Karpas-422 (cell line): ENCODE measurements at regions not wholly inside any gene's neighbourhood (a gene's known extent, or its start where the extent isn't known, plus 50 kb on each side); places are given as distances from the start of the nearest gene placed in this dataset.
"Not testable (repeated sequence)": the region's sequence is repeated elsewhere in the genome, so short reads cannot be mapped to it uniquely, and the experiment has no call there.

Experiments used
- DNase-seq: peaks from one replicate; pipeline ENCODE4 v3.0.0-alpha.2; 2015
- H2AFZ ChIP-seq: fragments of 200-600 bp; sonication (generic); 2 replicates; pipeline ENCODE4 v1.6.1; 2014; ENCODE audit warnings: antibody characterized with exemption, low read length, mixed read lengths
- H3K27ac ChIP-seq: fragments of 200-600 bp; sonication (generic); 2 replicates; pipeline ENCODE4 v1.5.1; 2014; ENCODE audit warnings: mild to moderate bottlenecking, low read length, moderate library complexity
- H3K27me3 ChIP-seq: fragments of 200-600 bp; sonication (generic); 2 replicates; pipeline ENCODE4 v1.6.1; 2014; ENCODE audit warnings: low read length, mixed read lengths
- H3K36me3 ChIP-seq: fragments of 200-600 bp; sonication (generic); 2 replicates; pipeline ENCODE4 v1.6.1; 2014; ENCODE audit warnings: low read length, mixed read lengths; ENCODE audit not compliant: insufficient read depth
- H3K4me1 ChIP-seq: fragments of 200-600 bp; sonication (generic); 2 replicates; pipeline ENCODE4 v1.6.1; 2014; ENCODE audit warnings: mild to moderate bottlenecking, low read length, mixed read lengths
- H3K4me2 ChIP-seq: fragments of 200-600 bp; sonication (generic); 2 replicates; pipeline ENCODE4 v1.6.1; 2014; ENCODE audit warnings: low read length, low read depth, mild to moderate bottlenecking; ENCODE audit not compliant: poor library complexity, severe bottlenecking
- H3K4me3 ChIP-seq: fragments of 200-600 bp; sonication (generic); 2 replicates; pipeline ENCODE4 v1.5.1; 2014; ENCODE audit warnings: mild to moderate bottlenecking, antibody characterized with exemption, low read length, mixed read lengths
- H3K79me2 ChIP-seq: fragments of 200-600 bp; sonication (generic); 2 replicates; pipeline ENCODE4 v1.6.1; 2014; ENCODE audit warnings: mild to moderate bottlenecking, low read length, mixed read lengths
- H3K9ac ChIP-seq: fragments of 200-600 bp; sonication (generic); 2 replicates; pipeline ENCODE4 v1.6.0; 2014; ENCODE audit warnings: low read length
- H3K9me2 ChIP-seq: fragments of 200-600 bp; sonication (generic), shearing (Covaris generic); replicated peaks from 2 replicates; pipeline ENCODE4 v1.6.0; 2014; ENCODE audit warnings: mild to moderate bottlenecking, low read length, moderate library complexity; ENCODE audit not compliant: insufficient read depth
- H3K9me3 ChIP-seq: fragments of 300-700, 200-600 bp; sonication (generic); 2 replicates; pipeline ENCODE4 v1.6.1; 2014; ENCODE audit warnings: low read length, mixed read lengths
- H4K20me1 ChIP-seq: fragments of 200-600 bp; sonication (generic); 2 replicates; pipeline ENCODE4 v1.6.1; 2014; ENCODE audit warnings: mild to moderate bottlenecking, antibody characterized with exemption, low read length, low read depth; ENCODE audit not compliant: insufficient read depth

GRCh38 chr5:105877592-105877991, 1793.1 kb downstream of the EFNA5 start:
- Histone ChIP-seq H4K20me1 (no peaks in the 10 kb centered on the region), H3K4me1 (no peaks in the 10 kb centered on the region), H3K9ac (no peak overlapping the region), H3K27ac (no peak overlapping the region), H3K4me3 (no peak overlapping the region), H3K9me3 (peaks cover 10% of the 10 kb centered on the region; the same call in 1 of the 2 replicates), H3K9me2 (no peaks in the 10 kb centered on the region), H3K79me2 (no peaks in the 10 kb centered on the region), H3K36me3 (no peaks in the 10 kb centered on the region), H3K4me2 (no peak overlapping the region), H3K27me3 (no peaks in the 10 kb centered on the region), H2AFZ (no peak overlapping the region)
- no peak for DNase-seq

- peaks cover 11% of the 10 kb centered on the region for H3K9me3 ChIP-seq
- no peaks in the 10 kb centered on the region for H4K20me1 ChIP-seq
- H3K27ac ChIP-seq = no peak overlapping the region
- H3K79me2 ChIP-seq = no peaks in the 10 kb centered on the region
- H3K4me3 ChIP-seq = no peak overlapping the region
- DNase-seq = no peak
- H3K36me3 ChIP-seq = no peaks in the 10 kb centered on the region
- H3K9me2 ChIP-seq = no peaks in the 10 kb centered on the region
- no peak overlapping the region for H2AFZ ChIP-seq
- H3K4me2 ChIP-seq = no peak overlapping the region
- H3K9ac ChIP-seq = no peak overlapping the region
- no peaks in the 10 kb centered on the region for H3K27me3 ChIP-seq
- H3K4me1 ChIP-seq = no peaks in the 10 kb centered on the region
Observed at GRCh38 chr5:105874316-105874715, 1796.4 kb downstream of the EFNA5 start.

- Histone ChIP-seq H3K9me3 (peaks cover 19% of the 10 kb centered on the region), H4K20me1 (no peaks in the 10 kb centered on the region), H2AFZ (no peak overlapping the region), H3K9ac (no peak overlapping the region), H3K27me3 (no peaks in the 10 kb centered on the region), H3K4me3 (no peak overlapping the region), H3K9me2 (no peaks in the 10 kb centered on the region), H3K79me2 (no peaks in the 10 kb centered on the region), H3K4me1 (no peaks in the 10 kb centered on the region), H3K27ac (no peak overlapping the region), H3K36me3 (no peaks in the 10 kb centered on the region), H3K4me2 (no peak overlapping the region)
- DNase-seq = no peak
Observed at GRCh38 chr5:105872569-105873270, 1798.0 kb downstream of the EFNA5 start.

- H3K4me3 ChIP-seq = no peak overlapping the region
- no peaks in the 10 kb centered on the region for H4K20me1 ChIP-seq
- H3K9me3 ChIP-seq = peaks cover 19% of the 10 kb centered on the region
- H3K9me2 ChIP-seq = no peaks in the 10 kb centered on the region
- DNase-seq = no peak
- no peaks in the 10 kb centered on the region for H3K4me1 ChIP-seq
- H3K79me2 ChIP-seq = no peaks in the 10 kb centered on the region
- no peak overlapping the region for H3K4me2 ChIP-seq
- H3K27me3 ChIP-seq = no peaks in the 10 kb centered on the region
- no peak overlapping the region for H3K27ac ChIP-seq
- H2AFZ ChIP-seq = no peak overlapping the region
- H3K36me3 ChIP-seq = no peaks in the 10 kb centered on the region
- no peak overlapping the region for H3K9ac ChIP-seq
Observed at GRCh38 chr5:105868038-105868780, 1802.5 kb downstream of the EFNA5 start.

DNA sequence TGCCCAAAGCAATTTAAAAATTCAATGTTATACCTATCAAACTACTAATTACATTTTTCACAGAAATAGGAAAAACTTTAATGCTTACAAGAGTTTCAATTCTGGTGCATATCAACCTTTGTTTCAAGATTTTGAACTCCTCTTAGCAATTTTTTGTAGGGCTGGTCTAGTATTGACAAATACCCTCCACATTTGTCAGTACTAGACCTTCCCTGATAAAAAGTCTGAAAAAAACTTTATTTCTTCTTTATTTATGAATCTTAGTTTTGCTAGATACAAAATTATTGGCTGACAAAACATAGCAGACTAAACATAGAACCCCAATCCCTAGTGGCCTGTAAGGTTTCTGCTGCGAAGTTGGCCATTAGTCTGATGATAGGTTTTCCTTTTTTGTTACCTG, 1804.9 kb downstream of the EFNA5 start:
- Histone ChIP-seq H3K36me3 (no peaks in the 10 kb centered on the region), H3K4me3 (no peak overlapping the region), H3K79me2 (no peaks in the 10 kb centered on the region), H3K9me3 (peaks cover 19% of the 10 kb centered on the region), H3K9me2 (no peaks in the 10 kb centered on the region), H3K4me2 (no peak overlapping the region), H3K27me3 (no peaks in the 10 kb centered on the region), H3K9ac (no peak overlapping the region), H3K4me1 (no peaks in the 10 kb centered on the region), H3K27ac (no peak overlapping the region), H4K20me1 (no peaks in the 10 kb centered on the region), H2AFZ (no peak overlapping the region)
- no peak for DNase-seq

DNA sequence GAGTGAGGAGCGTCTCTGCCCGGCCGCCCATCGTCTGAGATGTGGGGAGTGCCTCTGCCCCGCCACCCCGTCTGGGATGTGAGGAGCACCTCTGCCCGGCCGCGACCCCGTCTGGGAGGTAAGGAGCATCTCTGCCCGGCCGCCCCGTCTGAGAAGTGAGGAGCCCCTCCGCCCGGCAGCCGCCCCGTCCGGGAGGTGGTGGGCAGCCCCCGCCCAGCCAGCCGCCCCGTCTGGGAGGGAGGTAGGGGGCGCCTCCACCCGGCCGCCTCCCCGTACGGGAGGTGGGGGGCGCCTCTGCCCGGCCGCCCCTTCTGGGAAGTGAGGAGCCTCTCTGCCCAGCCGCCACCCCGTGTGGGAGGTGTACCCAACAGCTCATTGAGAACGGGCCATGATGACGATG, 1811.4 kb downstream of the EFNA5 start:
- not testable (repeated sequence) for H3K27me3 ChIP-seq, DNase-seq, H3K79me2 ChIP-seq, H3K4me3 ChIP-seq, H3K9ac ChIP-seq, H2AFZ ChIP-seq, H3K36me3 ChIP-seq, H3K4me1 ChIP-seq, H3K9me2 ChIP-seq, H3K4me2 ChIP-seq, H4K20me1 ChIP-seq, H3K27ac ChIP-seq
- H3K9me3 ChIP-seq = peaks cover 11% of the 10 kb centered on the region

DNA sequence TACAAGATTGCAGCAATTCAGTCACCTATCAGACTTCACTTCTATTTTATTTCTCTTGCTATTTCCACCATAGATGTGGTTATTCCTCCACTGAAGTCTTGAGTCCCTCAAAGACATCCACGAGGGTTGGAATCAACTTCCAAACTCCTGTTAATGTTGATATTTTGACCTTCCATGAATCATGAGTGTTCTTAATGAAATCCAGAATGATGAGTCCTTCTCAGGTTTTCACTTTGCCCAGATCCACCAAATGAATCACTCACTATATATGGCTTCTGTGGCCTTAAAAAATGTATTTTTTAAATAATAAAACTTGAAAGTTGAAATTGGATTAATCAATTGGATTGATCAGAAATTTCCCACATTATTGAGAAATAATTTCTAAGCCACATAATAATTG, 1821.0 kb downstream of the EFNA5 start:
- H3K9ac ChIP-seq = no peak overlapping the region
- H4K20me1 ChIP-seq = no peaks in the 10 kb centered on the region
- H3K9me3 ChIP-seq = peaks cover 28% of the 10 kb centered on the region
- H3K4me2 ChIP-seq = no peak overlapping the region
- H3K9me2 ChIP-seq = no peaks in the 10 kb centered on the region
- no peaks in the 10 kb centered on the region for H3K27me3 ChIP-seq
- H3K27ac ChIP-seq = no peak overlapping the region
- no peak overlapping the region for H3K4me3 ChIP-seq
- DNase-seq = no peak
- no peaks in the 10 kb centered on the region for H3K79me2 ChIP-seq
- H3K4me1 ChIP-seq = no peaks in the 10 kb centered on the region
- no peaks in the 10 kb centered on the region for H3K36me3 ChIP-seq
- no peak overlapping the region for H2AFZ ChIP-seq

DNA sequence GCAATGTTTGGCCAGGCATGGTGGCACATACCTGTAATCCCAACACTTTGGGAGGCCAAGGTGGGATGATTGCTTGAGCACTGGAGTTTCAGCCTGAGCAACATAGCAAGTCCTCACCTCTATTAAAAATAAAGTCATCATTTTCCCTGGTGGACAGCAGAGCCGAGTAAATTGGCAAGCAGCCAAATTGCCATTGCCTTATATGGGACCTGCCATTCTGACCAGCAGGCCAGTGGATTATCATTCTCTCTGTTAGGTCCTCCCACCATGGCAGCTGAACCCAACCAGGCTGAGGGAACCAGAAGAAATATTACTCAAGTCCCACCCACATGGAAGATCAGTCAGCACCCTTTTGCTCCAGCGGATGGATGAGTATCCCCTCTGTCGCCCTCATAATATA, 1829.9 kb downstream of the EFNA5 start:
- H3K27me3 ChIP-seq = no peaks in the 10 kb centered on the region
- H3K27ac ChIP-seq = no peak overlapping the region
- H4K20me1 ChIP-seq = no peaks in the 10 kb centered on the region

More for the DNA sequence above, 1829.9 kb downstream of the EFNA5 start:
- H3K4me1 ChIP-seq = no peaks in the 10 kb centered on the region
- no peaks in the 10 kb centered on the region for H3K36me3 ChIP-seq
- no peak for DNase-seq
- H3K9ac ChIP-seq = no peak overlapping the region
- no peak overlapping the region for H3K4me2 ChIP-seq
- no peak overlapping the region for H3K4me3 ChIP-seq
- no peak overlapping the region for H2AFZ ChIP-seq
- H3K9me3 ChIP-seq = peaks cover 37% of the 10 kb centered on the region
- H3K9me2 ChIP-seq = no peaks in the 10 kb centered on the region
- H3K79me2 ChIP-seq = no peaks in the 10 kb centered on the region
